Ascending aorta (tissue), 2 donors: ENCODE measurements at regions not wholly inside any gene's neighbourhood (a gene's known extent, or its start where the extent isn't known, plus 50 kb on each side); places are given as distances from the start of the nearest gene placed in this dataset.

ENCODE experiments used
- DNase-seq, 2 donors: peaks; one replicate each; pipeline ENCODE4 v3.0.0-alpha.2; 2019; ENCODE audit warnings: low spot score in 2 of 2
- H3K27ac ChIP-seq, 2 donors: fragments of 200-600 bp; sonication (generic); one replicate each; pipeline ENCODE4 v1.5.1; 2016 to 2017; ENCODE audit warnings: mild to moderate bottlenecking in 1 of 2
- H3K27me3 ChIP-seq: fragments of 200-600 bp; sonication (generic); one replicate; pipeline ENCODE4 v1.5.1; 2017
- H3K36me3 ChIP-seq, 2 donors: fragments of 200-600 bp; sonication (generic); one replicate each; pipeline ENCODE4 v1.5.1; 2016
- H3K4me1 ChIP-seq, 2 donors: fragments of 200-600 bp; sonication (generic); one replicate each; pipeline ENCODE4 v1.5.1; 2016 to 2017; ENCODE audit warnings: mild to moderate bottlenecking in 1 of 2
- H3K4me3 ChIP-seq, 2 donors: fragments of 200-600 bp; sonication (generic); one replicate each; pipeline ENCODE4 v1.5.1; 2016 to 2017; ENCODE audit warnings: mild to moderate bottlenecking in 1 of 2
- H3K9me3 ChIP-seq, 2 donors: fragments of 200-600 bp; sonication (generic); one replicate each; pipeline ENCODE4 v1.5.1; 2016
- intact Hi-C: fragments of 100-400 bp; cut with DNase I; formaldehyde crosslinking; loops from one replicate; pipeline ENCODE4 v1.15.1; 2023
- TF ChIP-seq, protein P1 (sequence below), 3 experiments: fragments of 200-600 bp in 2 of 3; fragments of 450-650 bp in 1 of 3; sonication (generic) in 2 of 3; IDR thresholded peaks; one replicate each; pipeline ENCODE4 v1.5.1; 2016 to 2019; ENCODE audit warnings: antibody characterized with exemption in 3 of 3, mild to moderate bottlenecking in 1 of 3, moderate library complexity in 1 of 3

DNA sequence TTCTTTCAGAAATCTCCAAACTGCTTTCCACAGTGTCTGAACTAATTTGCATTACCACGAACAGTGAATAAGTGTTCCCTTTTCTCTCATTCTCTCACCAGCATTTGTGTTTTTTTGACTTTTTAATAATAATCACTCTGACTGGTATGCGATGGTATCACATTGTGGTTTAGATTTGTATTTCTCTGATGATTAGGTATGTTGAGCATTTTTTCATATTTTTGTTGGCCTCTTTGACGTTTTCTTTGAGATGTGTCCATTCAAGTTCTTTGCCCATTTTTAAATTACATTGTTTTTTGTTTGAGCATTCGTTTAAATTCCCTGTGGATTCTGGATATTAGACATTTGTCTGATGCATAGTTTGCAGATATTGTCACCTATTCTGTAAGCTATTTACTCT is 1639.6 kb upstream of the TENM4 start:
- H3K4me3 ChIP-seq: no peak overlapping the region

DNA sequence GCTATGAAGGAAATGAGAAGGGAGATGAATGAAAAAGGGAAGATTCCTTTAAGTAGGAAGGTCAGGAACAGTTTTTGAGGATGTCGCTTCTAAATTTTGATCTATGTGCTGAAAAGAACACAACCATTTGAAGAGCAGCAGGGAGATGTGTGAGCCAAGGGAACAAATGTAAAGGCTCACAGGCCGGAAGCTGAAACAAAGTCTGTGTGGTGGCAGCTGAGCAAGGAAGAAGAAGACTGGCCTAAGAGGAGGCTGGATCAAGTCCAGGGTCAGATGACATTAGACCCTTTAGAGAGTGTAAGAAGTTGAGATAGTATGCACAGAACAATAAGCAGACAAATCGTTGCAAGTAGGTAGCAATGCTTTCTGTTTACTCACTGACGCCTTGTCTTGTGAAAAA is 1631.4 kb upstream of the TENM4 start:
- no peaks in the 10 kb centered on the region for H3K4me1 ChIP-seq
- no peak for DNase-seq
- H3K27ac ChIP-seq: no peak overlapping the region
- TF ChIP-seq, protein P1, sequence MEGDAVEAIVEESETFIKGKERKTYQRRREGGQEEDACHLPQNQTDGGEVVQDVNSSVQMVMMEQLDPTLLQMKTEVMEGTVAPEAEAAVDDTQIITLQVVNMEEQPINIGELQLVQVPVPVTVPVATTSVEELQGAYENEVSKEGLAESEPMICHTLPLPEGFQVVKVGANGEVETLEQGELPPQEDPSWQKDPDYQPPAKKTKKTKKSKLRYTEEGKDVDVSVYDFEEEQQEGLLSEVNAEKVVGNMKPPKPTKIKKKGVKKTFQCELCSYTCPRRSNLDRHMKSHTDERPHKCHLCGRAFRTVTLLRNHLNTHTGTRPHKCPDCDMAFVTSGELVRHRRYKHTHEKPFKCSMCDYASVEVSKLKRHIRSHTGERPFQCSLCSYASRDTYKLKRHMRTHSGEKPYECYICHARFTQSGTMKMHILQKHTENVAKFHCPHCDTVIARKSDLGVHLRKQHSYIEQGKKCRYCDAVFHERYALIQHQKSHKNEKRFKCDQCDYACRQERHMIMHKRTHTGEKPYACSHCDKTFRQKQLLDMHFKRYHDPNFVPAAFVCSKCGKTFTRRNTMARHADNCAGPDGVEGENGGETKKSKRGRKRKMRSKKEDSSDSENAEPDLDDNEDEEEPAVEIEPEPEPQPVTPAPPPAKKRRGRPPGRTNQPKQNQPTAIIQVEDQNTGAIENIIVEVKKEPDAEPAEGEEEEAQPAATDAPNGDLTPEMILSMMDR (IDR thresholded peaks at IDR 0.05): no peak
- intact Hi-C loops: no loop called here
- H3K27me3 ChIP-seq: no peaks in the 10 kb centered on the region
- H3K9me3 ChIP-seq: no peaks in the 10 kb centered on the region
- no peak overlapping the region for H3K4me3 ChIP-seq
- no peaks in the 10 kb centered on the region for H3K36me3 ChIP-seq

More for the DNA sequence above, 1639.6 kb upstream of the TENM4 start:
- H3K27me3 ChIP-seq: no peaks in the 10 kb centered on the region
- intact Hi-C loops: no loop called here
- TF ChIP-seq, protein P1 (IDR thresholded peaks at IDR 0.05): no peak
- H3K4me1 ChIP-seq: no peaks in the 10 kb centered on the region
- H3K9me3 ChIP-seq: no peaks in the 10 kb centered on the region
- H3K27ac ChIP-seq: no peak overlapping the region
- DNase-seq: no peak
- H3K36me3 ChIP-seq: no peaks in the 10 kb centered on the region

GRCh38 chr11:81071606-81072005 is 1630.8 kb upstream of the TENM4 start:
- Histone ChIP-seq H3K27me3 (no peaks in the 10 kb centered on the region), H3K27ac (no peak overlapping the region), H3K4me3 (no peak overlapping the region), H3K9me3 (no peaks in the 10 kb centered on the region), H3K4me1 (no peaks in the 10 kb centered on the region), H3K36me3 (no peaks in the 10 kb centered on the region)
- intact Hi-C loops: no loop called here
- DNase-seq: no peak
- TF ChIP-seq, protein P1 (IDR thresholded peaks at IDR 0.05): no peak

- DNase-seq: no peak
- Histone ChIP-seq H3K36me3 (no peaks in the 10 kb centered on the region), H3K4me3 (no peak overlapping the region), H3K27me3 (no peaks in the 10 kb centered on the region), H3K27ac (no peak overlapping the region), H3K4me1 (no peaks in the 10 kb centered on the region), H3K9me3 (no peaks in the 10 kb centered on the region)
- TF ChIP-seq, protein P1 (IDR thresholded peaks at IDR 0.05): no peak
- intact Hi-C loops: no loop called here
Observed at GRCh38 chr11:81070948-81071347, 1630.1 kb upstream of the TENM4 start.

GRCh38 chr11:81059356-81059755 is 1618.5 kb upstream of the TENM4 start:
- H3K9me3 ChIP-seq: no peaks in the 10 kb centered on the region
- H3K4me1 ChIP-seq: no peaks in the 10 kb centered on the region
- H3K4me3 ChIP-seq: no peak overlapping the region
- DNase-seq: no peak
- intact Hi-C loops: no loop called here
- H3K36me3 ChIP-seq: no peaks in the 10 kb centered on the region
- H3K27ac ChIP-seq: no peak overlapping the region
- TF ChIP-seq, protein P1 (IDR thresholded peaks at IDR 0.05): no peak
- H3K27me3 ChIP-seq: no peaks in the 10 kb centered on the region
